ENCODE measurements at regions not wholly inside any gene's neighbourhood (a gene's known extent, or its start where the extent isn't known, plus 50 kb on each side); places are given as distances from the start of the nearest gene placed in this dataset.

DNA sequence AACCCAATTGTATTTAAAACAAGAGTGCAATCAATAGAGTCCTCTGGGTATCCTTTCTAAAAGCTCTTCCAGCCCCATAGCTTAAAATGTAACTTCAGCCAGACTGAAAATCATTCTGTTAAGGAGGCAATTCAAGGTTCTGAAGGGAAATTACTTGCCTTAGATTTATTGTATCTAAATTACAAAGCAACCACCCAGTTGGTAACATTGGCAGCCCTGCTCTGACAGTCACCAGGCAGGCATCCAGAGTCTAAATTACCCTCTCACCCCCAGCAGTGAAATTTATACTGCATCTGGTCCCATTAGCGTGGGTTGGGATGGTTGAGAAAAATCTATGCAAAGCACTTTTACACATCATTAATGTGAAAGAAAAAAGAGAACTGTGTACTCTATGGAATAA is 514.7 kb downstream of the MTRR start:
- intact Hi-C loops (cut with DNase I; ENCODE audit: low total_unique reads): no loop called here
- no peak overlapping the region for H3K27ac ChIP-seq
- H3K27me3 ChIP-seq (replicated peaks in 1 of 7): no peaks in the 10 kb centered on the region
- DNase-seq: no peak
- TF ChIP-seq POLR2A (IDR thresholded peaks at IDR 0.05): no peak
- TF ChIP-seq POLR2AphosphoS5 (IDR thresholded peaks at IDR 0.05): no peak
- TF ChIP-seq, protein P1, sequence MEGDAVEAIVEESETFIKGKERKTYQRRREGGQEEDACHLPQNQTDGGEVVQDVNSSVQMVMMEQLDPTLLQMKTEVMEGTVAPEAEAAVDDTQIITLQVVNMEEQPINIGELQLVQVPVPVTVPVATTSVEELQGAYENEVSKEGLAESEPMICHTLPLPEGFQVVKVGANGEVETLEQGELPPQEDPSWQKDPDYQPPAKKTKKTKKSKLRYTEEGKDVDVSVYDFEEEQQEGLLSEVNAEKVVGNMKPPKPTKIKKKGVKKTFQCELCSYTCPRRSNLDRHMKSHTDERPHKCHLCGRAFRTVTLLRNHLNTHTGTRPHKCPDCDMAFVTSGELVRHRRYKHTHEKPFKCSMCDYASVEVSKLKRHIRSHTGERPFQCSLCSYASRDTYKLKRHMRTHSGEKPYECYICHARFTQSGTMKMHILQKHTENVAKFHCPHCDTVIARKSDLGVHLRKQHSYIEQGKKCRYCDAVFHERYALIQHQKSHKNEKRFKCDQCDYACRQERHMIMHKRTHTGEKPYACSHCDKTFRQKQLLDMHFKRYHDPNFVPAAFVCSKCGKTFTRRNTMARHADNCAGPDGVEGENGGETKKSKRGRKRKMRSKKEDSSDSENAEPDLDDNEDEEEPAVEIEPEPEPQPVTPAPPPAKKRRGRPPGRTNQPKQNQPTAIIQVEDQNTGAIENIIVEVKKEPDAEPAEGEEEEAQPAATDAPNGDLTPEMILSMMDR (IDR thresholded peaks at IDR 0.05 in 8 of 11, conservative IDR thresholded peaks at IDR 0.05 in 3 of 11): no peak
- no peak overlapping the region for H3K4me3 ChIP-seq
- no peaks in the 10 kb centered on the region for H3K4me1 ChIP-seq
- no peaks in the 10 kb centered on the region for H3K36me3 ChIP-seq
- no peaks in the 10 kb centered on the region for H3K9me3 ChIP-seq
- 69 to 87% (median 81%) methylated on average over 1 of the region's 1 CpG for WGBS, 5 donors

DNA sequence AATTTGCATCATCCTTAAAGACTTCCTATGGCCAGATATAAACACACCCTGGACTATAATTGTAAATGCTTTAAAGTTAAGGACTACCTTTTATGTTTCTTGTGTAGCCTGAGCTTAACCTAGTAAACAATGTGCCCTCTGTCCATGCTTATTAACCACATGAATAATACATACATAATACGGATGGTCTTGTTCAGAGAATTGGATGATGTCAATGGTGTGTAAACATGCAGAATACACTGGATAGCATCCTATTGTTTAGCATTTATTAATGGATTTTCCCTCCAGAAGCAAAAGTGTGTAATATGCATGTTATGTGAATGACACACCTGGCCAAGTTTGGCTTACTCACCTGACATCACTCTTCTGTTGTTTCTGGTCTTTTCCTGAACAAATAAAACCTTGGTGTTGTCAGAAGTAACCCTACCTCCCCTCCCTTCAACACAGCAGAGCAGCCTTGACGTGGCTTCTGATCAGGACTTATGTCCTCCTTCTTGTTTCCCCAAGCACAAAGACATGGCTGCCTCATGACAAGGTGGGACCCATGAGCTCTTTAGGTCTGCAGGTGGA is 517.9 kb downstream of the MTRR start:
- 70 to 94% (median 84%) methylated on average over 2 of the region's 2 CpGs for WGBS, 5 donors
- intact Hi-C loops (cut with DNase I; ENCODE audit: low total_unique reads): no loop called here

DNA sequence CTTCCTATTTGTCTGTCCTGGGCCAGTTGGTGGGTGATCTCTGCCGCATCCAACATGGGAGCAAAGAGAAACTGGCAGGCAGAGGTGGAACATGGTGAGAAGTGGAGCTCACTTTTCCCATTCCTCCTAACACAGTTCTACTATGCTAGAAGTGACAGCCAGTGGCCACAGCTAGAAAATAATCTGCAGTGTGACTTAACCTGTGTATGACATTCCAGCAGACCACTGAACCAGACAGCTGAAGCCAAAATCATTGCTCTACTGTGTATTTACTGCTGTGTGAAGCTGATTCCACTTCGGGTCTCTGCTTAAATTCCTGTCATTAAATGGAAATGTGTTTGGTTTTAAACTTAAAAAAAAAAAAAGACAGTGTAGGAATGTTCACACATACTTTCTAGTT is 523.0 kb downstream of the MTRR start:
- Histone ChIP-seq H3K27me3 (replicated peaks in 1 of 7) (no peaks in the 10 kb centered on the region), H3K4me3 (no peak overlapping the region), H3K36me3 (no peaks in the 10 kb centered on the region), H3K9me3 (no peaks in the 10 kb centered on the region), H3K4me1 (no peaks in the 10 kb centered on the region), H3K27ac (no peak overlapping the region)
- 57 to 89% (median 73%) methylated on average over 2 of the region's 2 CpGs for WGBS, 5 donors
- intact Hi-C loops (cut with DNase I; ENCODE audit: low total_unique reads): no loop called here
- no peak for DNase-seq
- TF ChIP-seq POLR2A (IDR thresholded peaks at IDR 0.05) (no peak), POLR2AphosphoS5 (IDR thresholded peaks at IDR 0.05) (no peak)
- TF ChIP-seq, protein P1 (IDR thresholded peaks at IDR 0.05 in 8 of 11, conservative IDR thresholded peaks at IDR 0.05 in 3 of 11): no peak

More for the DNA sequence above, 517.9 kb downstream of the MTRR start:
- no peak for DNase-seq
- H3K9me3 ChIP-seq: no peaks in the 10 kb centered on the region
- H3K27me3 ChIP-seq (replicated peaks in 1 of 7): no peaks in the 10 kb centered on the region
- H3K36me3 ChIP-seq: no peaks in the 10 kb centered on the region
- TF ChIP-seq POLR2AphosphoS5 (IDR thresholded peaks at IDR 0.05) (no peak), POLR2A (IDR thresholded peaks at IDR 0.05) (no peak)
- TF ChIP-seq, protein P1 (IDR thresholded peaks at IDR 0.05 in 8 of 11, conservative IDR thresholded peaks at IDR 0.05 in 3 of 11): no peak
- no peak overlapping the region for H3K4me3 ChIP-seq
- H3K27ac ChIP-seq: no peak overlapping the region
- no peaks in the 10 kb centered on the region for H3K4me1 ChIP-seq

DNA sequence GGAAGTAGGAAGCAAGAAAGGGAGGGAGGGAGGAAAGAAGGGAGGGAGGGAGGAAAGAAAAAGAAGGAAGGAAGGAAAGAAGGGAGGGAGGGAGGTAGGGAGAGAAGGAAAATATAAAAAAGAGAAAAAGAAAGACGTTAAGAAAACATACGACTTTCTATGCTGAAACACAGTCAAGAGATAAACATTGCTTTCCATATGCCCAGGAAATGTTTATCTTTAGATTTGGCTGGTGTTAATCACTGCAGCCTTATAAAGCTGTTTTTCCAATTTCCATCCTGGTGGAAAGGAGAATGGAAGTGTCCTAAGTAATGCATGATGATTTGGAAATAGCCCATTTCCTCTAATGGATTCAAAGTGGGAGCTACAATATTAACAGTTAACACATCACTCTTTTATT is 524.3 kb downstream of the MTRR start:
- no peaks in the 10 kb centered on the region for H3K4me1 ChIP-seq
- no peak for TF ChIP-seq POLR2AphosphoS5 (IDR thresholded peaks at IDR 0.05)
- no peak for TF ChIP-seq POLR2A (IDR thresholded peaks at IDR 0.05)
- TF ChIP-seq, protein P1 (IDR thresholded peaks at IDR 0.05 in 8 of 11, conservative IDR thresholded peaks at IDR 0.05 in 3 of 11): no peak
- intact Hi-C loops (cut with DNase I; ENCODE audit: low total_unique reads): no loop called here

More for the DNA sequence above, 524.3 kb downstream of the MTRR start:
- DNase-seq: no peak
- Histone ChIP-seq H3K9me3 (no peaks in the 10 kb centered on the region), H3K4me3 (no peak overlapping the region), H3K27ac (no peak overlapping the region), H3K36me3 (no peaks in the 10 kb centered on the region), H3K27me3 (replicated peaks in 1 of 7) (no peaks in the 10 kb centered on the region)
- 52 to 81% (median 74%) methylated on average over 2 of the region's 2 CpGs for WGBS, 5 donors
